ENCODE measurements at regions not wholly inside any gene's neighbourhood (a gene's known extent, or its start where the extent isn't known, plus 50 kb on each side); places are given as distances from the start of the nearest gene placed in this dataset.

DNA sequence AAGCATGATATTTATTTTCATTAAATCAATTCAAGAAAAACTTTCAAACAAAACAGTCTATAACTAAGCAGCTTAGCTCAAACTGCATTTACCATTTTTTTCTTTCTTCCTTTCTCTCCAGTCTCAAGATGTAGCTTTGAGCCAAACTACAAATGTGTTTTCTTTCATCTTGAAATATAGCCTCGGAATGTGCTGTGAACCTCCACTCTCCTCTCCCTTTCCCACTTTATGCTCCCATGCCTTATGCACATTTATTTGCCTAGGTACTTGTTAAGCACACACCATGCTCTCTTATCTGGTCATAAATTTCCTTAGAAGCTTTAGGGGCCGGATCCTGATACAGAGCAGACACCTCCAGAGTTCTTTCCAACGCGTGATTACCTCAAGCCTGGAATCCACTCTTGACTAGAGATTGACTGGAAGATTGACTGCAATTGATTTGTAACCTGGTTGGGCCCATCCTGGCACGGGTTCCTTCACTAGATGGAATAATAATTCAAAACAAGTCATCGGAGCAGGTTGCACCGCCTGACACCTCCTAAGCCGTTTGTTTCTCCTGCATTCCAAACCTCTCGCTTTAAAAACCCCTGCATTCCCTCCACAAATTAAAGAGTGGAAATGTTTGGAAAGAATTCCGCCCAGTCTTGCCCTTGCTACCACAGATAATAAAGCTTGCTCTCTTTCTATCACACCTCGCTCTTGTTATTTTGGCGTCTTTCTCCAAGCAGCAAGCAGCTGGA is 344.7 kb downstream of the CHL1 start:
- Histone ChIP-seq H3K27ac (ENCODE audit: control insufficient read depth, insufficient read depth) (no peak overlapping the region), H3K4me3 (no peak overlapping the region), H3K4me1 (ENCODE audit: control insufficient read depth, insufficient read depth, low read length) (no peaks in the 10 kb centered on the region), H3K27me3 (replicated peaks in 1 of 2; ENCODE audit: control insufficient read depth in 2 of 2, insufficient read depth in 2 of 2, low read length in 1 of 2) (no peaks in the 10 kb centered on the region), H2AFZ (ENCODE audit: control insufficient read depth, low read depth, low read length) (no peak overlapping the region), H3K9ac (ENCODE audit: control insufficient read depth, insufficient read depth, low read length) (no peak overlapping the region), H3K4me2 (ENCODE audit: control insufficient read depth, insufficient read depth) (no peak overlapping the region), H3K79me2 (ENCODE audit: control insufficient read depth, insufficient read depth, low read length) (no peaks in the 10 kb centered on the region), H3K36me3 (ENCODE audit: control insufficient read depth in 2 of 2, insufficient read depth in 2 of 2, low read length in 1 of 2) (no peaks in the 10 kb centered on the region), H3K9me3 (replicated peaks; ENCODE audit: control insufficient read depth, insufficient read depth, low read length) (no peaks in the 10 kb centered on the region), H4K20me1 (ENCODE audit: control insufficient read depth, insufficient read depth) (no peaks in the 10 kb centered on the region)
- DNase-seq (ENCODE audit: low read depth, low spot score) (no peak), ATAC-seq (no peak), FAIRE-seq (no peak)
- RAD21 ChIA-PET (ENCODE audit: unreplicated experiment) = no interaction called here
- WGBS (ENCODE audit: insufficient coverage, insufficient replicate concordance, low lambda C conversion rate, missing lambda C conversion rate) = 28% methylated on average over 12 of the region's 12 CpGs
- CTCF ChIA-PET = interaction anchor here (1.4 kb wide), 1 partner anchor 12 kb away, joined by 4 read pairs; no protein-coding TSS in a partner anchor
- SMC1A ChIA-PET (ENCODE audit: uncharacterized antibody, unreplicated experiment) = no interaction called here
- intact Hi-C loops (cut with micrococcal nuclease; ENCODE audit: unreplicated experiment) = no loop called here
- in situ Hi-C loops (cut with MboI) = no loop called here
- no TSS peak for BruUV-seq (replicated peaks)
- POLR2A ChIA-PET = no interaction called here
- TF ChIP-seq NR2C2 (IDR thresholded peaks at IDR 0.05; ENCODE audit: borderline replicate concordance, control insufficient read depth, insufficient read length, low read depth) (no peak), GATAD2B (conservative IDR thresholded peaks at IDR 0.05; ENCODE audit: low read depth) (no peak), CBX5 (IDR thresholded peaks at IDR 0.05; ENCODE audit: low read depth) (no peak), KDM1A (IDR thresholded peaks at IDR 0.05; ENCODE audit: borderline replicate concordance) (no peak), TARDBP (IDR thresholded peaks at IDR 0.05; ENCODE audit: borderline replicate concordance) (no peak), RAD51 (IDR thresholded peaks at IDR 0.05) (no peak), SMARCA5 (IDR thresholded peaks at IDR 0.05) (no peak), TBL1XR1 (IDR thresholded peaks at IDR 0.05; ENCODE audit: low read depth, low read length) (no peak), ZNF622 (IDR thresholded peaks at IDR 0.05) (no peak), SIX5 (IDR thresholded peaks at IDR 0.05; ENCODE audit: low read depth, low read length, severe bottlenecking) (no peak), SUZ12 (IDR thresholded peaks at IDR 0.05; ENCODE audit: unreplicated experiment) (no peak), FOS (IDR thresholded peaks at IDR 0.05; ENCODE audit: borderline replicate concordance, extremely low read depth, insufficient read length) (no peak), ATF7 (IDR thresholded peaks at IDR 0.05; ENCODE audit: low read depth) (no peak)
- TF ChIP-seq, protein P1, sequence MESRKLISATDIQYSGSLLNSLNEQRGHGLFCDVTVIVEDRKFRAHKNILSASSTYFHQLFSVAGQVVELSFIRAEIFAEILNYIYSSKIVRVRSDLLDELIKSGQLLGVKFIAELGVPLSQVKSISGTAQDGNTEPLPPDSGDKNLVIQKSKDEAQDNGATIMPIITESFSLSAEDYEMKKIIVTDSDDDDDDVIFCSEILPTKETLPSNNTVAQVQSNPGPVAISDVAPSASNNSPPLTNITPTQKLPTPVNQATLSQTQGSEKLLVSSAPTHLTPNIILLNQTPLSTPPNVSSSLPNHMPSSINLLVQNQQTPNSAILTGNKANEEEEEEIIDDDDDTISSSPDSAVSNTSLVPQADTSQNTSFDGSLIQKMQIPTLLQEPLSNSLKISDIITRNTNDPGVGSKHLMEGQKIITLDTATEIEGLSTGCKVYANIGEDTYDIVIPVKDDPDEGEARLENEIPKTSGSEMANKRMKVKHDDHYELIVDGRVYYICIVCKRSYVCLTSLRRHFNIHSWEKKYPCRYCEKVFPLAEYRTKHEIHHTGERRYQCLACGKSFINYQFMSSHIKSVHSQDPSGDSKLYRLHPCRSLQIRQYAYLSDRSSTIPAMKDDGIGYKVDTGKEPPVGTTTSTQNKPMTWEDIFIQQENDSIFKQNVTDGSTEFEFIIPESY (IDR thresholded peaks at IDR 0.05) = no peak
- TF ChIP-seq, protein P2, sequence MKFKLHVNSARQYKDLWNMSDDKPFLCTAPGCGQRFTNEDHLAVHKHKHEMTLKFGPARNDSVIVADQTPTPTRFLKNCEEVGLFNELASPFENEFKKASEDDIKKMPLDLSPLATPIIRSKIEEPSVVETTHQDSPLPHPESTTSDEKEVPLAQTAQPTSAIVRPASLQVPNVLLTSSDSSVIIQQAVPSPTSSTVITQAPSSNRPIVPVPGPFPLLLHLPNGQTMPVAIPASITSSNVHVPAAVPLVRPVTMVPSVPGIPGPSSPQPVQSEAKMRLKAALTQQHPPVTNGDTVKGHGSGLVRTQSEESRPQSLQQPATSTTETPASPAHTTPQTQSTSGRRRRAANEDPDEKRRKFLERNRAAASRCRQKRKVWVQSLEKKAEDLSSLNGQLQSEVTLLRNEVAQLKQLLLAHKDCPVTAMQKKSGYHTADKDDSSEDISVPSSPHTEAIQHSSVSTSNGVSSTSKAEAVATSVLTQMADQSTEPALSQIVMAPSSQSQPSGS (IDR thresholded peaks at IDR 0.05; ENCODE audit: low read length) = no peak
- TF ChIP-seq, protein P3, sequence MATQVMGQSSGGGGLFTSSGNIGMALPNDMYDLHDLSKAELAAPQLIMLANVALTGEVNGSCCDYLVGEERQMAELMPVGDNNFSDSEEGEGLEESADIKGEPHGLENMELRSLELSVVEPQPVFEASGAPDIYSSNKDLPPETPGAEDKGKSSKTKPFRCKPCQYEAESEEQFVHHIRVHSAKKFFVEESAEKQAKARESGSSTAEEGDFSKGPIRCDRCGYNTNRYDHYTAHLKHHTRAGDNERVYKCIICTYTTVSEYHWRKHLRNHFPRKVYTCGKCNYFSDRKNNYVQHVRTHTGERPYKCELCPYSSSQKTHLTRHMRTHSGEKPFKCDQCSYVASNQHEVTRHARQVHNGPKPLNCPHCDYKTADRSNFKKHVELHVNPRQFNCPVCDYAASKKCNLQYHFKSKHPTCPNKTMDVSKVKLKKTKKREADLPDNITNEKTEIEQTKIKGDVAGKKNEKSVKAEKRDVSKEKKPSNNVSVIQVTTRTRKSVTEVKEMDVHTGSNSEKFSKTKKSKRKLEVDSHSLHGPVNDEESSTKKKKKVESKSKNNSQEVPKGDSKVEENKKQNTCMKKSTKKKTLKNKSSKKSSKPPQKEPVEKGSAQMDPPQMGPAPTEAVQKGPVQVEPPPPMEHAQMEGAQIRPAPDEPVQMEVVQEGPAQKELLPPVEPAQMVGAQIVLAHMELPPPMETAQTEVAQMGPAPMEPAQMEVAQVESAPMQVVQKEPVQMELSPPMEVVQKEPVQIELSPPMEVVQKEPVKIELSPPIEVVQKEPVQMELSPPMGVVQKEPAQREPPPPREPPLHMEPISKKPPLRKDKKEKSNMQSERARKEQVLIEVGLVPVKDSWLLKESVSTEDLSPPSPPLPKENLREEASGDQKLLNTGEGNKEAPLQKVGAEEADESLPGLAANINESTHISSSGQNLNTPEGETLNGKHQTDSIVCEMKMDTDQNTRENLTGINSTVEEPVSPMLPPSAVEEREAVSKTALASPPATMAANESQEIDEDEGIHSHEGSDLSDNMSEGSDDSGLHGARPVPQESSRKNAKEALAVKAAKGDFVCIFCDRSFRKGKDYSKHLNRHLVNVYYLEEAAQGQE (IDR thresholded peaks at IDR 0.05; ENCODE audit: low read depth, low read length) = no peak
- TF ChIP-seq, protein P4, sequence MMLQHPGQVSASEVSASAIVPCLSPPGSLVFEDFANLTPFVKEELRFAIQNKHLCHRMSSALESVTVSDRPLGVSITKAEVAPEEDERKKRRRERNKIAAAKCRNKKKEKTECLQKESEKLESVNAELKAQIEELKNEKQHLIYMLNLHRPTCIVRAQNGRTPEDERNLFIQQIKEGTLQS (IDR thresholded peaks at IDR 0.05; ENCODE audit: borderline replicate concordance, extremely low read depth, low read depth, low read length) = no peak

Measured in GM12878 (cell line).